VCaP (cell line): ENCODE measurements at regions not wholly inside any gene's neighbourhood (a gene's known extent, or its start where the extent isn't known, plus 50 kb on each side); places are given as distances from the start of the nearest gene placed in this dataset.

Source experiments
- H3K27ac ChIP-seq: fragments of 450-650 bp; 2 replicates; pipeline ENCODE4 v1.5.1; 2017
- CTCF ChIP-seq: fragments of 450-650 bp; conservative IDR thresholded peaks from 2 replicates; pipeline ENCODE4 v1.5.1; 2017; ENCODE audit warnings: mild to moderate bottlenecking, moderate library complexity

GRCh38 chr3:4897765-4898453 is 81.3 kb upstream of the BHLHE40 start:
- H3K27ac ChIP-seq = no peak overlapping the region
- no peak for TF ChIP-seq CTCF

- H3K27ac ChIP-seq = no peak overlapping the region
- TF ChIP-seq CTCF = no peak
Observed at GRCh38 chr3:4898454-4899313, 80.6 kb upstream of the BHLHE40 start.

- no peak for TF ChIP-seq CTCF
Observed at GRCh38 chr3:4899710-4900109, 79.5 kb upstream of the BHLHE40 start.

GRCh38 chr3:4900298-4900697 is 78.9 kb upstream of the BHLHE40 start:
- no peak overlapping the region for H3K27ac ChIP-seq
- no peak for TF ChIP-seq CTCF

More at GRCh38 chr3:4899710-4900109, 79.5 kb upstream of the BHLHE40 start:
- no peak overlapping the region for H3K27ac ChIP-seq

GRCh38 chr3:4904811-4905695 is 74.2 kb upstream of the BHLHE40 start:
- TF ChIP-seq CTCF = no peak
- peak overlapping the region; percentile 84 for H3K27ac ChIP-seq

- no peak for TF ChIP-seq CTCF
- H3K27ac ChIP-seq = peak overlapping the region; percentile 84
Observed at GRCh38 chr3:4906107-4906621, 73.1 kb upstream of the BHLHE40 start.
